ENCODE measurements at regions not wholly inside any gene's neighbourhood (a gene's known extent, or its start where the extent isn't known, plus 50 kb on each side); places are given as distances from the start of the nearest gene placed in this dataset.
"Not testable (repeated sequence)": the region's sequence is repeated elsewhere in the genome, so short reads cannot be mapped to it uniquely, and the experiment has no call there.

DNA sequence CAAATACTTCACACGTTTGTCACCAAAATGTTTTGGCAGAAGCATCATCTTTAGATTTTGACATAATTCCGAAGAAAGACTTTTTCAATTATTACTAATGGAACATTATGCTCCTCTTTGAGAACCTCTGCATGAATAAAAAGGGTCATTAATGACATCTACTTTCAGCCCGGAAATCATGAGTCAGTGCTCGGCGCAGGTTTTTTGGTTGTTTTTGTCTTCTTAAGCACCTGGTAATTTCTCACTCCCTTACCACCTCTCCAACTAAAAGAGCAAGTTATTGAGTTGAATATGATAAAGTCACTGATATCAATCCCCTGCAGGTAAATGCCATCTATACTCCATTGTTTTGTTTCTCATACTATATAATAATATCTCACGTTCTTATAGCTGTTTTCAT is 113.0 kb upstream of the PBX1 start:
- no peak for TF ChIP-seq CTCF (IDR thresholded peaks at IDR 0.05)
- intact Hi-C loops (cut with DNase I, micrococcal nuclease), result no loop called here
- H3K9me3 ChIP-seq, result no peaks in the 10 kb centered on the region
- H3K36me3 ChIP-seq (ENCODE audit: low read depth), result no peaks in the 10 kb centered on the region
- H3K4me3 ChIP-seq, result no peak overlapping the region
- ATAC-seq (no peak), DNase-seq (no peak)
- H3K4me1 ChIP-seq (ENCODE audit: low read depth), result no peaks in the 10 kb centered on the region

DNA sequence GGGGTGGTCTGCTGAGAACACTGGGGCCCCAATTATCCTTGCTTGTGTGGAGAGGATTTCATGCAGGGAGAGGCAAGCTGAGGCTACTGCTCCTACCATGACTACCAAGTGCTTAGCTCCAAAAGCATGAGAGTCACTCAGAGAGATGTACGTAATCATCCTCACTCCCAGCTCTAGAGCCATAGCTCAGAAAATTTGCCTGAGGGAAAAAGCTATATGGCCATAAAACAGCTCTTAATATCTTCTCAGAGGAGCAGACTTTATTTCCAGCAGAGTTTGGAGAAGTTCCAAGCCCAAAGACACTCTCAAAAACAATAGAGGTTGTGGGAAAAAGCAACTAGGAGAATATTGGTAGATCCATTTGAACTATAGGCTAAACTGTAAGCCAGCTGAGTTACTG is 106.4 kb upstream of the PBX1 start:
- H3K4me1 ChIP-seq (ENCODE audit: low read depth), result no peaks in the 10 kb centered on the region
- TF ChIP-seq CTCF (IDR thresholded peaks at IDR 0.05), result no peak
- no peaks in the 10 kb centered on the region for H3K9me3 ChIP-seq
- H3K4me3 ChIP-seq, result no peak overlapping the region
- intact Hi-C loops (cut with DNase I, micrococcal nuclease), result no loop called here
- H3K36me3 ChIP-seq (ENCODE audit: low read depth), result no peaks in the 10 kb centered on the region
- ATAC-seq (no peak), DNase-seq (no peak)

- H3K9me3 ChIP-seq, result no peaks in the 10 kb centered on the region
- no peak for ATAC-seq
- intact Hi-C loops (cut with DNase I, micrococcal nuclease), result no loop called here
- H3K36me3 ChIP-seq (ENCODE audit: low read depth), result no peaks in the 10 kb centered on the region
- H3K4me3 ChIP-seq, result no peak overlapping the region
- no peak for TF ChIP-seq CTCF (IDR thresholded peaks at IDR 0.05)
- no peaks in the 10 kb centered on the region for H3K4me1 ChIP-seq (ENCODE audit: low read depth)
- no peak for DNase-seq
Measured at GRCh38 chr1:164456272-164456671, 102.7 kb upstream of the PBX1 start.

GRCh38 chr1:164459176-164459575 is 99.8 kb upstream of the PBX1 start:
- ATAC-seq; intact Hi-C loops (cut with DNase I, micrococcal nuclease); H3K36me3 ChIP-seq (ENCODE audit: low read depth); H3K9me3 ChIP-seq; DNase-seq; H3K4me3 ChIP-seq; H3K4me1 ChIP-seq (ENCODE audit: low read depth): not testable (repeated sequence)

DNA sequence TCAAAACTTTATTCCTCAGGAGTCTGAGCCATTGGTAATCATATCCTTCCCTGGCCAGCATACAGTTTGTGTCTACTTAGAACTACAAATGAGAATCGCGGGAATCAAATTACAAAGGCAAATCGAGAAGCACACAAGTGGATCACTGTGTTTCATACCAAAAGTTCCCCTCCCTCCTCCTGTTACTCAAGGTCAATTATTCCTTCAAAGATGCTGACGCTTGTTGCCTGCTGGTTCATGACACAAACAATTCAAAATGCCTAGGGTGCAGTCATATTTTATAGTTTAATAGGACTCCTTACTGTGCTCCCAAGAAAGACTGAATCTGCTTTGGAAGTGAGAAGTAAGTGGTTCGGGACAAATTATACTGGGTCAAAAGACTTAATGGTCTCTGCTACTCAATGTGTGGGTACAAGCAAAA is 93.0 kb upstream of the PBX1 start:
- no peak for DNase-seq
- intact Hi-C loops (cut with DNase I, micrococcal nuclease), result no loop called here
- Histone ChIP-seq H3K4me3 (no peak overlapping the region), H3K36me3 (ENCODE audit: low read depth) (no peaks in the 10 kb centered on the region), H3K4me1 (ENCODE audit: low read depth) (no peaks in the 10 kb centered on the region), H3K9me3 (no peaks in the 10 kb centered on the region)
- TF ChIP-seq CTCF (IDR thresholded peaks at IDR 0.05), result no peak
- ATAC-seq, result no peak

DNA sequence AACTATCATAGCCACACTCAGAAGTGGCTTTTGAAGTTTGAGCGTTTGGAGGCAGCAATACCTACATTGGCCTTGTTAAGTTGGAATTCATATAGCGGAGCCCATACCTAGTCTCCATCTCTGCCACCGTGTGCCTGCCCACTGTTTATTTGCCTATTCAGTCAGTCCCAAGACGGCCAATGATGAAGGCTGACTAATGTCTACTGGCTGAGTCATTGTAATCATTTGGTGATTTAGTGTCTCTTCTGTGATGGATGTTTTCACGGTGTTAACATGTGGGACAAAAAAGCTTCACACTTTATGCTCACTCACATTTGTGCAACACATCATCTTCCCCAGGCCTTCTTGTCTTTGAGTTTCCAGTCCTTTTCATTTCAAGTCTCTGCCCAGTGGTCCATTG is 92.6 kb upstream of the PBX1 start:
- ATAC-seq (no peak), DNase-seq (no peak)
- Histone ChIP-seq H3K9me3 (no peaks in the 10 kb centered on the region), H3K36me3 (ENCODE audit: low read depth) (no peaks in the 10 kb centered on the region), H3K4me1 (ENCODE audit: low read depth) (no peaks in the 10 kb centered on the region), H3K4me3 (no peak overlapping the region)
- no peak for TF ChIP-seq CTCF (IDR thresholded peaks at IDR 0.05)
- intact Hi-C loops (cut with DNase I, micrococcal nuclease), result no loop called here
